AG04449 (cell line): ENCODE measurements at regions not wholly inside any gene's neighbourhood (a gene's known extent, or its start where the extent isn't known, plus 50 kb on each side); places are given as distances from the start of the nearest gene placed in this dataset.

Experiments
- CTCF ChIA-PET: fragments of 350-600 bp; formaldehyde crosslinking; extraction: SDS; loops from one replicate; lab custom pipeline; 2021; ENCODE audit warnings: antibody characterized with exemption; lab: Yijun Ruan, JAX
- POLR2A ChIA-PET: fragments of 400-600, 350-600 bp; formaldehyde crosslinking; extraction: SDS; loops from one replicate; lab custom pipeline; 2020; ENCODE audit warnings: antibody characterized with exemption, inconsistent platforms; lab: Yijun Ruan, JAX
- DNase-seq: peaks from one replicate; pipeline ENCODE4 v3.0.0-alpha.2; 2010; ENCODE audit warnings: low read depth, low spot score
- H3K4me3 ChIP-seq: 2 replicates; pipeline ENCODE4 v1.5.1; 2011; ENCODE audit warnings: low read depth, mild to moderate bottlenecking, control low read depth, low read length
- CTCF ChIP-seq: IDR thresholded peaks from one replicate; pipeline ENCODE4 v1.5.1; 2011; ENCODE audit warnings: mild to moderate bottlenecking, moderate library complexity, low read length, control low read depth, inconsistent platforms; ENCODE audit not compliant: insufficient read depth; ENCODE audit errors: missing control alignments

DNA sequence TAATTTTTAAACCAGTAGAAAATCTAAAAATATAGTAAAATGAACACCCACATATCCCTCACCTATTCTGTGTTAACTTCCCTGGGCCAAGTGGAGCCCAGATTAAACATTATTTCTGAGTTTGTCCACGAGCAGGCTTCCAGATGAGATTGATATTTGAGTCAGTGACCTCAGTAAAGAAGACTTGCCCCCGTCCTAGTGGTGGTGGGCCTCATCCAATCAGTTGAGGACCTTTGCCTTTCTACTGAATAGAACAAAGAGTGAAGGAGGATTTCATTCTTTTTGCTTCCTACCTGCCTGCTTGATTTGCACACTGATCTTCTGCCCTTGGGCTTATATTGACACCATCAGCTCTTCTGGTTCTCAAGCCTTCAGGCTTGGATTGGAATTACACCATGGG lies 174.7 kb upstream of the PLEKHG7 start:
- DNase-seq: no peak
- no peak for TF ChIP-seq CTCF
- POLR2A ChIA-PET: no interaction called here
- no peak overlapping the region for H3K4me3 ChIP-seq
- CTCF ChIA-PET: no interaction called here

- ChIA-PET POLR2A (no interaction called here), CTCF (no interaction called here)
Observed at GRCh38 chr12:92524489-92524888, 178.3 kb upstream of the PLEKHG7 start.

GRCh38 chr12:92520511-92520910 lies 182.3 kb upstream of the PLEKHG7 start:
- CTCF ChIA-PET: no interaction called here

More at GRCh38 chr12:92524489-92524888, 178.3 kb upstream of the PLEKHG7 start:
- H3K4me3 ChIP-seq: no peak overlapping the region
- no peak for DNase-seq
- no peak for TF ChIP-seq CTCF

GRCh38 chr12:92519284-92519683 lies 183.5 kb upstream of the PLEKHG7 start:
- ChIA-PET POLR2A (no interaction called here), CTCF (no interaction called here)
- H3K4me3 ChIP-seq: no peak overlapping the region
- no peak for TF ChIP-seq CTCF
- no peak for DNase-seq

More at GRCh38 chr12:92520511-92520910, 182.3 kb upstream of the PLEKHG7 start:
- H3K4me3 ChIP-seq: no peak overlapping the region
- DNase-seq: no peak
- POLR2A ChIA-PET: no interaction called here
- TF ChIP-seq CTCF: no peak

DNA sequence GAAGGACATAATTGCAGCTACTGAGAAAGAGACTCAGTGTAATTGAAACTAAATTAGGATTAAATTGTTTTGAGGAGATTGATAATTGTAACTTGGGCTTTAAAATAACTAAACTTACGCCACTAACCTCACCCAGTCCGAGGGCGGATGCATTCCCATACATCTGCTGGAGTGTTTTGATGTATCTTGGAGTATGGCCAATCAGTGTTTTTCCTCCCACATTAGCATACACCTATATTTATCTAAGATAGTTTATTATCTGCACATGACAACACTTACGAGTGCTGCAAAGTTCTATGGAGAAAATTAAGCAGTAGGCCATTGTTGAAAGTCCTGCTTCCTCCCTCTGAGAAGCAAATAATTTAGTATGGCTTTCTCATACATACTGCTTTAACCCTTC lies 184.7 kb upstream of the PLEKHG7 start:
- POLR2A ChIA-PET: no interaction called here
- CTCF ChIA-PET: no interaction called here
- no peak for TF ChIP-seq CTCF
- H3K4me3 ChIP-seq: no peak overlapping the region
- no peak for DNase-seq

- ChIA-PET CTCF (no interaction called here), POLR2A (no interaction called here)
- TF ChIP-seq CTCF: no peak
- no peak overlapping the region for H3K4me3 ChIP-seq
- DNase-seq: no peak
Observed at GRCh38 chr12:92516277-92516600, 186.6 kb upstream of the PLEKHG7 start.

DNA sequence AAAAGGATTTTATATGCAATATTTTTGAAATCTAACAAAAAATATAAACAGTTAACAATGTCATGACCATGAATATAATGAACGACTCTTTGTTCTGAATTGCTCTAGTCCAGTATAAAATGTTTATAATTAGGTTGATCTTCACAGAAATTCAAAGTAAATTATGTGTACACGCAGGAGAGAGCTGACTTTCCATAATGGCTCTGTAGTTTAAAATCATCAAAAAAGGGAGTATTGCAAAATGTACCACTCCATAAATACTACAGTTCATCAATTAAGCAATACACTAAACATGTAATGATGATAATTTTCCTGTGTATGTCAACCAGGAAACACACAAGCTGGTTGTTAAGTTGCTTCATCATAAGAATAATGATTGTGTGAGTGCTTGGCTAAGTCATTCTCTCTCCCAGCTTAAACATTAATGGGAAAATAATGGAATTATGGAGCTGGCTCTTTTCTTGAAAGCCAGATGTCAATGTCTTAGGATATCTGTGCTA lies 189.5 kb upstream of the PLEKHG7 start:
- POLR2A ChIA-PET: no interaction called here
- CTCF ChIA-PET: no interaction called here
- H3K4me3 ChIP-seq: no peak overlapping the region
- no peak for TF ChIP-seq CTCF
- no peak for DNase-seq
